HepG2 (cell line): ENCODE measurements at regions not wholly inside any gene's neighbourhood (a gene's known extent, or its start where the extent isn't known, plus 50 kb on each side); places are given as distances from the start of the nearest gene placed in this dataset.

Source experiments
- CTCF ChIP-seq: sonication (generic); formaldehyde crosslinking; IDR thresholded peaks from 2 replicates; pipeline ENCODE4 v1.5.0; 2020; ENCODE audit warnings: mild to moderate bottlenecking, missing genetic modification reagents, moderate library complexity
- HMGXB4 ChIP-seq, 2 experiments: sonication (generic) in 1 of 2; formaldehyde crosslinking in 1 of 2; IDR thresholded peaks; 2 replicates each; pipeline versions ENCODE4 v1.4.0 to v1.6.1; 2018 to 2020; ENCODE audit warnings: missing genetic modification reagents in 2 of 2, borderline replicate concordance in 1 of 2, low read depth in 1 of 2, mild to moderate bottlenecking in 1 of 2, missing biosample characterization in 1 of 2
- JARID2 ChIP-seq: sonication (generic); formaldehyde crosslinking; IDR thresholded peaks from 2 replicates; pipeline ENCODE4 v1.8.1; 2023; ENCODE audit warnings: missing genetic modification reagents, inconsistent platforms; ENCODE audit not compliant: insufficient replicate concordance
- KAT7 ChIP-seq: IDR thresholded peaks from 2 replicates; pipeline ENCODE4 v1.6.1; 2018; ENCODE audit warnings: borderline replicate concordance, missing compliant biosample characterization
- MED1 ChIP-seq: sonication (generic); formaldehyde crosslinking; IDR thresholded peaks from 2 replicates; pipeline ENCODE4 v1.4.0; 2020; ENCODE audit warnings: missing genetic modification reagents
- MNT ChIP-seq: fragments of 450-650 bp; IDR thresholded peaks from 2 replicates; pipeline ENCODE4 v1.6.1; 2016
- MXD3 ChIP-seq: IDR thresholded peaks from 2 replicates; pipeline ENCODE4 v1.6.1; 2016; ENCODE audit warnings: mild to moderate bottlenecking, missing biosample characterization, missing genetic modification reagents
- RNF2 ChIP-seq: fragments of 450-650 bp; conservative IDR thresholded peaks from 2 replicates; pipeline ENCODE4 v1.6.1; 2016; ENCODE audit warnings: low read depth
- SNAI1 ChIP-seq: sonication (generic); formaldehyde crosslinking; IDR thresholded peaks from 2 replicates; pipeline ENCODE4 v1.5.0; 2020; ENCODE audit warnings: mild to moderate bottlenecking, missing genetic modification reagents, borderline replicate concordance
- SYNCRIP ChIP-seq: fragments of 200-400 bp; formaldehyde crosslinking; IDR thresholded peaks from 2 replicates; pipeline ENCODE4 v1.6.1; 2018; ENCODE audit warnings: mild to moderate bottlenecking, low read depth, low read length; ENCODE audit not compliant: insufficient read depth
- TEF ChIP-seq: sonication (generic); formaldehyde crosslinking; IDR thresholded peaks from 2 replicates; pipeline ENCODE4 v1.5.0; 2020; ENCODE audit warnings: missing genetic modification reagents
- ZNF296 ChIP-seq: sonication (generic); formaldehyde crosslinking; conservative IDR thresholded peaks from 2 replicates; pipeline ENCODE4 v1.5.0; 2020; ENCODE audit warnings: mild to moderate bottlenecking, missing genetic modification reagents
- ZNF3 ChIP-seq: IDR thresholded peaks from 2 replicates; pipeline ENCODE4 v1.7.0; 2017; ENCODE audit warnings: inconsistent platforms
- ZNF326 ChIP-seq: sonication (generic); formaldehyde crosslinking; IDR thresholded peaks from 2 replicates; pipeline ENCODE4 v1.4.0; 2020; ENCODE audit warnings: missing genetic modification reagents, borderline replicate concordance
- ZNF343 ChIP-seq: sonication (generic); formaldehyde crosslinking; IDR thresholded peaks from 2 replicates; pipeline ENCODE4 v1.4.0; 2020; ENCODE audit warnings: mild to moderate bottlenecking, missing genetic modification reagents
- ZNF543 ChIP-seq: sonication (generic); formaldehyde crosslinking; IDR thresholded peaks from 2 replicates; pipeline ENCODE4 v1.4.0; 2020; ENCODE audit warnings: mild to moderate bottlenecking, missing genetic modification reagents
- ZNF687 ChIP-seq: sonication (generic); formaldehyde crosslinking; IDR thresholded peaks from 2 replicates; pipeline ENCODE4 v1.5.1; 2020; ENCODE audit warnings: mild to moderate bottlenecking, missing genetic modification reagents, moderate library complexity
- ZNF737 ChIP-seq: sonication (generic); formaldehyde crosslinking; IDR thresholded peaks from 2 replicates; pipeline ENCODE4 v1.5.0; 2020; ENCODE audit warnings: missing genetic modification reagents, mild to moderate bottlenecking, borderline replicate concordance

GRCh38 chr5:57650360-57651069 is 167.9 kb upstream of the ACTBL2 start (continued):
- TF ChIP-seq HMGXB4 (CRISPR knock-in tag; IDR thresholded peaks at IDR 0.05; ENCODE audit: borderline replicate concordance in 1 of 2, low read depth in 1 of 2) (peak; percentile 60 to 65; a peak in 3 of 4 replicates), RNF2 (no peak), MNT (0 out of 2 replicates have a peak, but pooled peaks have one; percentile 6), ZNF296 (CRISPR knock-in tag) (no peak), ZNF3 (no peak), TEF (CRISPR knock-in tag) (no peak), MXD3 (CRISPR knock-in tag) (no peak), SYNCRIP (no peak), JARID2 (CRISPR knock-in tag) (peak; percentile 86), SNAI1 (CRISPR knock-in tag) (no peak), ZNF687 (CRISPR knock-in tag) (peak; percentile 48; the same call in 1 of the 2 replicates), ZNF737 (no peak), MED1 (CRISPR knock-in tag) (peak; percentile 68), KAT7 (peak; percentile 75; the same call in 1 of the 2 replicates), ZNF343 (CRISPR knock-in tag) (no peak), CTCF (CRISPR knock-in tag) (peak; percentile 94), ZNF543 (CRISPR knock-in tag) (no peak), ZNF326 (no peak)
